Aorta (tissue), 5 donors: ENCODE measurements at regions not wholly inside any gene's neighbourhood (a gene's known extent, or its start where the extent isn't known, plus 50 kb on each side); places are given as distances from the start of the nearest gene placed in this dataset.

Experiments used
- ATAC-seq: fragments of 200-7000 bp; cut with Tn5 transposase; one replicate; pipeline ENCODE4 v1.9.1; 2022; ENCODE audit warnings: moderate library complexity; ENCODE audit not compliant: low FRiP score
- DNase-seq, 2 donors: peaks; one replicate each; pipeline ENCODE4 v3.0.0-alpha.2; 2020
- H3K27ac ChIP-seq, 2 donors: one replicate each; pipeline ENCODE4 v1.5.1; 2013; ENCODE audit warnings: low read length in 2 of 2, mild to moderate bottlenecking in 2 of 2, moderate library complexity in 2 of 2, control low read depth in 1 of 2, inconsistent platforms in 1 of 2, low read depth in 1 of 2
- H3K27me3 ChIP-seq, 2 donors: one replicate each; pipeline ENCODE4 v1.6.1; 2013; ENCODE audit warnings: control low read depth in 1 of 2, low read length in 1 of 2, mild to moderate bottlenecking in 1 of 2, moderate library complexity in 1 of 2; ENCODE audit not compliant: insufficient read depth in 2 of 2, control insufficient read depth in 1 of 2
- H3K36me3 ChIP-seq, 2 donors: one replicate each; pipeline ENCODE4 v1.6.1; 2013; ENCODE audit warnings: control low read depth in 1 of 2, low read length in 1 of 2, mild to moderate bottlenecking in 1 of 2; ENCODE audit not compliant: insufficient read depth in 2 of 2, control insufficient read depth in 1 of 2
- H3K4me1 ChIP-seq, 2 donors: one replicate each; pipeline ENCODE4 v1.6.1; 2013; ENCODE audit warnings: low read length in 2 of 2, control low read depth in 1 of 2, mild to moderate bottlenecking in 1 of 2, moderate library complexity in 1 of 2; ENCODE audit not compliant: insufficient read depth in 2 of 2, control insufficient read depth in 1 of 2
- H3K4me3 ChIP-seq, 2 donors: one replicate each; pipeline ENCODE4 v1.5.1; 2013; ENCODE audit warnings: low read length in 2 of 2, control low read depth in 1 of 2, mild to moderate bottlenecking in 1 of 2
- H3K9me3 ChIP-seq: one replicate; pipeline ENCODE4 v1.6.1; 2013; ENCODE audit warnings: mild to moderate bottlenecking, low read length; ENCODE audit not compliant: control insufficient read depth
- WGBS, 2 donors: extraction: QIAGEN DNeasy Blood & Tissue Kit; methylation state at CpG; one replicate each; pipeline ENCODE4 v1.1.7; 2013; 5-methylcytosine and 5-hydroxymethylcytosine counted together
- intact Hi-C, 2 donors: fragments of 100-400 bp; cut with DNase I; formaldehyde crosslinking; loops; one replicate each; pipeline versions ENCODE4 v1.14.2 to v1.15.0; 2022
- donor health status: healthy with polysubstance abuse.
- donor health status: Bipolar disorder and iron deficiency.
- donor health status: DM: no; HTN: no; CAD: no.
- donor health status: DM: no; HTN: no; CAD: no.
- donor health status: DM: yes; HTN: yes; CAD: no.

DNA sequence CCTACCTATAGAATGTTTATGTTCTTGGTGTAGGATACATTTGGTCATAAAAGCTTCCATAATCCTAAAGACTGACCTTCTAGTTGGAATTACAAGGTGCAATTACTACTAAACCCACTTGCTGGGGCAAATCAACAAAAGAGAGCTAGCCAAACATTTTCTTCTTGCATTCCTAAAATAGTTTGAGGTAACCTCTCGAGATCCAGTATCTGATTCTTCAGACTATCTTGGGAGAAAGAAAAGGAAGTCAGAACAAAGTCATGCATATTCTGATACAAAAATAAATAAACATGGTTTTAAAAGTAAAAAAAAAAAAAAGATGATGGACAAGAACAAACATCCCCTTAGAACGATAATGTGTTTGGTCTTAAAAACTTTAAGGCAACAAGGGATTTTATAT is 294.2 kb upstream of the RSPO3 start:
- Histone ChIP-seq H3K4me1 (no peaks in the 10 kb centered on the region), H3K27me3 (no peaks in the 10 kb centered on the region), H3K9me3 (no peaks in the 10 kb centered on the region), H3K4me3 (no peak overlapping the region), H3K36me3 (no peaks in the 10 kb centered on the region), H3K27ac (no peak overlapping the region)
- DNase-seq (no peak), ATAC-seq (no peak)
- intact Hi-C loops = no loop called here
- 6 to 12% methylated on average over 2 of the region's 2 CpGs for WGBS, 2 donors

- Histone ChIP-seq H3K9me3 (no peaks in the 10 kb centered on the region), H3K4me3 (no peak overlapping the region), H3K27ac (no peak overlapping the region), H3K36me3 (no peaks in the 10 kb centered on the region), H3K4me1 (no peaks in the 10 kb centered on the region), H3K27me3 (no peaks in the 10 kb centered on the region)
- WGBS, 2 donors = 82 to 84% methylated on average over 2 of the region's 2 CpGs
- DNase-seq = no peak
- no peak for ATAC-seq
- intact Hi-C loops = no loop called here
Measured at GRCh38 chr6:126824815-126825214, 293.7 kb upstream of the RSPO3 start.

DNA sequence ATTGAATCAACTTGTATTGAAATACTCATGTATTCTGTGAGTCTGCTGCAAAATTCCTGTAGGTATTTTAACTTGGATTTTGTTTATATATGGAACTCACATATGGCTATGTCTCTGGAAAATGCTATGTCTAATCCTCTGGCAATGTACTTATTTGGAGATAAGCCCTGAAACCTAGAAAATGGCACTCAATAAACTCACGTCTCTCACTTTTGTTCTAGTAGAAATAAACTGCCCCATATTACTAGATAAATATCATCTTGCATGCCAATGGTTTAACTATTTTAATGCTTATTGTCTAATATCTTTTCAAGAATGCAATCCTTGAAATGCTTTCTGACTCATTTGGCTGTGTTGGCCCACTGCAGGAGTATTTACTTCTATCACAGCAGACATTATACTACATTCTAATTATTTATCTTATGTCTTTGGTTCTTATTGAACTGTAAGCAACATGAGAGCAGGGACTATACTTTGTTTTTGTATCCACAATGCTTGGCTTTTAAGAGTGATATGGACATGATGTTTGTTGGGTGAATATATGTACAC is 292.2 kb upstream of the RSPO3 start:
- intact Hi-C loops = no loop called here

DNA sequence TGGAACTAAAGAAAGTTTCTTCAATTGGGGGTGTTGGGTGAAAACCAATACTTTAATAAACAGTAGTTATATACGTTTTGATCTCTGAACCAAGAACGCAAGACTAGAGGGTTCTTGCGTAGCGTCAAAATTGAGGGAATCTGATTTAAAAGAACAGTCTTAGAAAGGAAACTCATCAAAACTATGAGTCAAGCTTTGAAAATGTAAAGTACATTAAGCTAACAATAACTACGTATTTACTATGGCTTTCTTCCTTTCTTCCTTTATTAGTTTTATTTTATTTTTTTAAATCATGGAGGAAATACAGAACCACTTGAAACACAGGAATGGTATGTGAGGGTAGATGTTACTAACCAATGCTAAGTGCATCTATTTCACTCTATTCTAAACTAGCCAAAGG is 287.0 kb upstream of the RSPO3 start:
- no peak for DNase-seq
- intact Hi-C loops = no loop called here
- H3K36me3 ChIP-seq = no peaks in the 10 kb centered on the region
- H3K27ac ChIP-seq = no peak overlapping the region
- no peaks in the 10 kb centered on the region for H3K9me3 ChIP-seq
- 20 to 32% methylated on average over 5 of the region's 5 CpGs for WGBS, 2 donors
- H3K27me3 ChIP-seq = no peaks in the 10 kb centered on the region
- no peak overlapping the region for H3K4me3 ChIP-seq
- no peak for ATAC-seq
- H3K4me1 ChIP-seq = no peaks in the 10 kb centered on the region

More for the DNA sequence above, 292.2 kb upstream of the RSPO3 start:
- H3K27me3 ChIP-seq = no peaks in the 10 kb centered on the region
- DNase-seq = no peak
- WGBS, 2 donors = 27 to 30% methylated on average over 1 of the region's 1 CpG
- H3K36me3 ChIP-seq = no peaks in the 10 kb centered on the region
- no peak overlapping the region for H3K27ac ChIP-seq
- no peaks in the 10 kb centered on the region for H3K9me3 ChIP-seq
- H3K4me1 ChIP-seq = no peaks in the 10 kb centered on the region
- no peak overlapping the region for H3K4me3 ChIP-seq
- no peak for ATAC-seq

- intact Hi-C loops = no loop called here
- no peak for ATAC-seq
- 51 to 57% methylated on average over 1 of the region's 1 CpG for WGBS, 2 donors
Measured at GRCh38 chr6:126842769-126843168, 275.7 kb upstream of the RSPO3 start.

GRCh38 chr6:126848119-126848518 is 270.4 kb upstream of the RSPO3 start:
- Histone ChIP-seq H3K4me1 (no peaks in the 10 kb centered on the region), H3K27ac (no peak overlapping the region), H3K27me3 (no peaks in the 10 kb centered on the region), H3K9me3 (no peaks in the 10 kb centered on the region), H3K4me3 (no peak overlapping the region), H3K36me3 (no peaks in the 10 kb centered on the region)
- no peak for ATAC-seq
- DNase-seq = no peak
- intact Hi-C loops = no loop called here

More at GRCh38 chr6:126842769-126843168, 275.7 kb upstream of the RSPO3 start:
- Histone ChIP-seq H3K4me1 (no peaks in the 10 kb centered on the region), H3K9me3 (no peaks in the 10 kb centered on the region), H3K4me3 (no peak overlapping the region), H3K27me3 (no peaks in the 10 kb centered on the region), H3K27ac (no peak overlapping the region), H3K36me3 (no peaks in the 10 kb centered on the region)
- DNase-seq = no peak

DNA sequence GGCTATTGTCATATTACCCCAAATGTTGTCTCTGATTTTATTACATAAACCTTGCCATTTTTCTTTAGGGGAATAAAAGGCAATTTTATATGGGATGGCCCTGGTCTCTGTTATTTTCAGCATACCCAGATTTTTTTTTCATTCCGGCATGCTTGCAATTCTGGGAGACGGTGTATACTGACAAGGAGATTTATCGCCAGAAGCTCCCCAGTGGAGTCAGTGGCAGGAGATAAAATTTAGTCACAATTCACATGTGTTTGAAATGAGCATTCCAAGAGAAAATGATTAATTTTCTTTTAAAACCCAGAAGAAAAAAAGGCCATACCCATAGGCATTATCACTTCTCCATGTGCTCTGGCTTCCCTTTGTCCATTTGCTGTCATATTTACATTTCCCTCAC is 250.8 kb upstream of the RSPO3 start:
- intact Hi-C loops = no loop called here
- Histone ChIP-seq H3K9me3 (peaks cover 2% of the 10 kb centered on the region), H3K27me3 (no peaks in the 10 kb centered on the region), H3K36me3 (no peaks in the 10 kb centered on the region), H3K4me1 (no peaks in the 10 kb centered on the region), H3K27ac (no peak overlapping the region), H3K4me3 (no peak overlapping the region)
- WGBS, 2 donors = 34 to 39% methylated on average over 3 of the region's 3 CpGs
- ATAC-seq (no peak), DNase-seq (no peak)

DNA sequence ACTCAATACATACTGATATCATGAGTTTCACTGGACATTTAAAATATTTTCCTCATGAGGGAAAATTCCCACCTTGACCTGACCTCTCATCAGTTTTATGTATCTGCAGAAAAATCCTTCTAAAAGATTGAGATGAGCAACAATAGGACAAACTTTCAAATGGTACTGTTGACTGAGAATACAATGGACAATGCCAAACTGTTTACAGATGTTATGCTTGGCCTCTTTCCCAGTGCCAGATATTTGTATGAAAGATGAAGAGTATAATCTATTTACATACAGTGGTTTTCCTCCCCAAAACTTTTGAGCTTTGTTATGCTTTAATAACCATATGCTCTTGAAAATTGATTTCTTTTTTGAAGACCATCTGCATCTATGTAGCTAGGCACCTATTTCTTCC is 245.1 kb upstream of the RSPO3 start:
- ATAC-seq (no peak), DNase-seq (no peak)
- Histone ChIP-seq H3K4me1 (no peaks in the 10 kb centered on the region), H3K9me3 (no peaks in the 10 kb centered on the region), H3K36me3 (no peaks in the 10 kb centered on the region), H3K4me3 (no peak overlapping the region), H3K27ac (no peak overlapping the region), H3K27me3 (no peaks in the 10 kb centered on the region)
- intact Hi-C loops = no loop called here

DNA sequence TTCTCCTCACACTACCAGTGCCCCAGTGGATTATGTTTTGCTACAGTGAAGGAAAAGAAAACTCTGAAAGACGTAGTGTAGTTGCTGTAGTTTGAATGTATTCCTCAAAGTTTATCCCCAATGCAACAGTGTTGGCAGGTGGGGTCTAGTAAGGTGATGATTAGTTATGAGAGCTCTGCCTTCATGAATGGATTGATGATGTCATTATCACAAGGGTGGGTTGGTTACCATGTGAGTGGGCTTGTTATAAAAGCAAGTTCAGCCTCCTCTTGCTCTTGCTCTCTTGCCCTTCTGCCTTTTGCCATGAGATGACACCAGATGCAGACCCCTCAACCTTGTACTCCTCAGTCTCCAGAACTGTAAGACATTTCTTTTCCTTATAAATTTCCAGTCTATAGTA is 244.7 kb upstream of the RSPO3 start:
- intact Hi-C loops = no loop called here
- 28 to 45% methylated on average over 1 of the region's 1 CpG for WGBS, 2 donors
- H3K4me3 ChIP-seq = no peak overlapping the region
- no peaks in the 10 kb centered on the region for H3K27me3 ChIP-seq
- no peaks in the 10 kb centered on the region for H3K36me3 ChIP-seq
- H3K9me3 ChIP-seq = no peaks in the 10 kb centered on the region
- ATAC-seq (no peak), DNase-seq (no peak)
- no peaks in the 10 kb centered on the region for H3K4me1 ChIP-seq
- no peak overlapping the region for H3K27ac ChIP-seq
